H1 (cell line): ENCODE measurements at regions not wholly inside any gene's neighbourhood (a gene's known extent, or its start where the extent isn't known, plus 50 kb on each side); places are given as distances from the start of the nearest gene placed in this dataset.

ENCODE experiments used
- CTCF ChIA-PET: fragments of 300-600 bp; sonication (Branson Sonifier 250); formaldehyde crosslinking; loops from one replicate; lab custom pipeline; 2021; ENCODE audit not compliant: partially characterized antibody; lab: Charles Lee
- POLR2A ChIA-PET: fragments of 300-600 bp; sonication (Branson Sonifier 250); formaldehyde crosslinking; loops from one replicate; lab custom pipeline; 2021; ENCODE audit warnings: inconsistent platforms; ENCODE audit not compliant: partially characterized antibody; lab: Charles Lee
- DNase-seq, 2 experiments: peaks; one replicate each; pipeline versions ENCODE4 v3.0.0 to v3.0.0-alpha.2; 2010 to 2022; ENCODE audit warnings: low spot score in 2 of 2, low read depth in 1 of 2, mixed read lengths in 1 of 2
- FAIRE-seq: peaks from 2 replicates; lab custom pipeline; 2011; peaks lifted over from hg19 to GRCh38; lab: Jason Lieb, UNC
- H2AFZ ChIP-seq: 2 replicates; pipeline ENCODE4 v1.8.1; 2012; ENCODE audit warnings: low read length, inconsistent platforms
- H2AK5ac ChIP-seq: 2 replicates; pipeline ENCODE4 v1.6.1; 2013; ENCODE audit warnings: low read depth, low read length
- H2BK120ac ChIP-seq: replicated peaks from 2 replicates; pipeline ENCODE3; 2013; ENCODE audit warnings: low read depth, low read length, inconsistent platforms
- H2BK12ac ChIP-seq: 2 replicates; pipeline ENCODE4 v1.6.1; 2013; ENCODE audit warnings: low read depth, low read length
- H2BK15ac ChIP-seq: 2 replicates; pipeline ENCODE4 v1.6.1; 2013; ENCODE audit warnings: low read length
- H2BK20ac ChIP-seq: 2 replicates; pipeline ENCODE4 v1.6.1; 2013; ENCODE audit warnings: low read length
- H2BK5ac ChIP-seq: 2 replicates; pipeline ENCODE4 v1.6.1; 2013; ENCODE audit warnings: low read depth, low read length
- H3K14ac ChIP-seq: 2 replicates; pipeline ENCODE4 v1.6.1; 2013; ENCODE audit warnings: inconsistent platforms; ENCODE audit not compliant: insufficient read length
- H3K18ac ChIP-seq: 2 replicates; pipeline ENCODE4 v1.6.1; 2013; ENCODE audit warnings: low read length; ENCODE audit errors: extremely low read depth
- H3K23ac ChIP-seq: 2 replicates; pipeline ENCODE4 v1.6.1; 2013; ENCODE audit warnings: inconsistent platforms; ENCODE audit not compliant: insufficient read length
- H3K23me2 ChIP-seq: 2 replicates; pipeline ENCODE4 v1.6.1; 2013; ENCODE audit warnings: low read depth, low read length
- H3K27ac ChIP-seq: 2 replicates; pipeline ENCODE4 v1.6.1; 2011; ENCODE audit warnings: low read depth, low read length, inconsistent platforms
- H3K27me3 ChIP-seq, 4 experiments: replicated peaks in 1 of 4; 1 replicate in 1 of 4; 2 replicates in 3 of 4; pipeline versions ENCODE4 v1.6.1 to v1.8.1; 2011 to 2013; ENCODE audit warnings: low read length in 3 of 4, mild to moderate bottlenecking in 3 of 4, inconsistent platforms in 2 of 4, mixed read lengths in 2 of 4, moderate library complexity in 1 of 4; ENCODE audit not compliant: control insufficient read depth in 3 of 4, insufficient read depth in 3 of 4; ENCODE audit errors: extremely low read depth in 1 of 4
- H3K36me3 ChIP-seq, 4 experiments: 2 replicates each; pipeline versions ENCODE4 v1.6.1 to v1.8.1; 2011 to 2013; ENCODE audit warnings: mild to moderate bottlenecking in 4 of 4, low read length in 3 of 4, moderate library complexity in 2 of 4, control low read depth in 1 of 4, inconsistent platforms in 1 of 4; ENCODE audit not compliant: insufficient read depth in 4 of 4, control insufficient read depth in 2 of 4
- H3K4ac ChIP-seq: replicated peaks from 2 replicates; pipeline ENCODE3; 2013; ENCODE audit warnings: low read length, low read depth, mixed read lengths, inconsistent platforms; ENCODE audit not compliant: insufficient read length
- H3K4me1 ChIP-seq, 4 experiments: replicated peaks in 1 of 4; 1 replicate in 1 of 4; 2 replicates in 3 of 4; pipeline versions ENCODE4 v1.6.1 to v1.8.1; 2011 to 2013; ENCODE audit warnings: low read length in 3 of 4, inconsistent platforms in 2 of 4, mixed read lengths in 1 of 4; ENCODE audit not compliant: insufficient read depth in 4 of 4, control insufficient read depth in 3 of 4
- H3K4me2 ChIP-seq, 2 experiments: 2 replicates each; pipeline versions ENCODE4 v1.6.1 to v1.8.1; 2011 to 2013; ENCODE audit warnings: low read depth in 2 of 2, low read length in 2 of 2, control low read depth in 1 of 2, inconsistent platforms in 1 of 2, mild to moderate bottlenecking in 1 of 2; ENCODE audit not compliant: insufficient read depth in 1 of 2
- H3K4me3 ChIP-seq, 4 experiments: fragments of 200-600, 300-600 bp in 1 of 4; sonication (generic), shearing (Covaris generic), sonication (Bioruptor Twin) in 1 of 4; 2 replicates each; pipeline versions ENCODE4 v1.5.1 to v1.8.1; 2011 to 2016; ENCODE audit warnings: low read length in 4 of 4, low read depth in 3 of 4, control low read depth in 2 of 4, inconsistent platforms in 2 of 4, mild to moderate bottlenecking in 2 of 4, mixed read lengths in 1 of 4, moderate library complexity in 1 of 4; ENCODE audit not compliant: insufficient read depth in 2 of 4; ENCODE audit errors: extremely low read depth in 1 of 4
- H3K56ac ChIP-seq: replicated peaks from 2 replicates; pipeline ENCODE3; 2013; ENCODE audit warnings: low read depth, mild to moderate bottlenecking, mixed read lengths, low read length, inconsistent platforms; ENCODE audit not compliant: insufficient read length
- H3K79me1 ChIP-seq: 2 replicates; pipeline ENCODE4 v1.6.1; 2013; ENCODE audit warnings: low read depth, low read length, control low read depth
- H3K79me2 ChIP-seq, 2 experiments: 2 replicates each; pipeline versions ENCODE4 v1.6.1 to v1.8.1; 2012 to 2013; ENCODE audit warnings: low read length in 2 of 2, mild to moderate bottlenecking in 2 of 2, inconsistent platforms in 1 of 2; ENCODE audit not compliant: insufficient read depth in 2 of 2, control insufficient read depth in 1 of 2
- H3K9ac ChIP-seq, 4 experiments: replicated peaks in 1 of 4; 1 replicate in 1 of 4; 2 replicates in 3 of 4; pipeline versions ENCODE4 v1.6.1 to v1.8.1; 2011 to 2013; ENCODE audit warnings: low read depth in 3 of 4, low read length in 3 of 4, control low read depth in 2 of 4, mild to moderate bottlenecking in 2 of 4, moderate library complexity in 2 of 4, inconsistent platforms in 1 of 4; ENCODE audit errors: extremely low read depth in 1 of 4
- H3K9me3 ChIP-seq, 2 experiments: 2 replicates each; pipeline versions ENCODE4 v1.6.1 to v1.8.1; 2012 to 2013; ENCODE audit warnings: mild to moderate bottlenecking in 2 of 2, moderate library complexity in 2 of 2, control low read depth in 1 of 2, inconsistent platforms in 1 of 2, low read depth in 1 of 2, low read length in 1 of 2, mixed read lengths in 1 of 2; ENCODE audit not compliant: insufficient read depth in 2 of 2
- H4K20me1 ChIP-seq, 2 experiments: replicated peaks in 1 of 2; 2 replicates each; pipeline versions ENCODE3 to v1.8.1; 2011 to 2013; ENCODE audit warnings: inconsistent platforms in 2 of 2, low read length in 2 of 2, mild to moderate bottlenecking in 1 of 2; ENCODE audit not compliant: insufficient read depth in 2 of 2, control insufficient read depth in 1 of 2
- H4K5ac ChIP-seq: 2 replicates; pipeline ENCODE4 v1.6.1; 2013; ENCODE audit warnings: low read length, low read depth, mixed read lengths, inconsistent platforms; ENCODE audit not compliant: insufficient read length
- H4K8ac ChIP-seq: 2 replicates; pipeline ENCODE4 v1.8.0; 2013; ENCODE audit warnings: mild to moderate bottlenecking, moderate library complexity, low read length, inconsistent platforms; ENCODE audit not compliant: insufficient read depth; ENCODE audit errors: extremely low read depth
- H4K91ac ChIP-seq: replicated peaks from 2 replicates; pipeline ENCODE3; 2013; ENCODE audit warnings: low read length, mixed read lengths, inconsistent platforms; ENCODE audit not compliant: insufficient read length
- ASH2L ChIP-seq: fragments of 200-600, 300-600 bp; sonication (generic); IDR thresholded peaks from one replicate; pipeline ENCODE4 v1.7.1; 2017; ENCODE audit warnings: low read length
- BACH1 ChIP-seq: IDR thresholded peaks from 2 replicates; pipeline ENCODE4 v1.6.1; 2012; ENCODE audit warnings: low read length, improper control_type of control experiment
- EGR1 ChIP-seq: IDR thresholded peaks from 2 replicates; pipeline ENCODE4 v1.6.1; 2011; ENCODE audit warnings: low read depth, low read length, borderline replicate concordance
- MAFK ChIP-seq: IDR thresholded peaks from 2 replicates; pipeline ENCODE4 v1.6.1; 2012; ENCODE audit warnings: low read depth, mild to moderate bottlenecking, improper control_type of control experiment, low read length
- SIRT6 ChIP-seq: IDR thresholded peaks from one replicate; pipeline ENCODE4 v1.7.1; 2012; ENCODE audit warnings: low read length, inconsistent platforms
- SP1 ChIP-seq: IDR thresholded peaks from 2 replicates; pipeline ENCODE4 v1.6.1; 2011; ENCODE audit warnings: low read depth, low read length
- TAF7 ChIP-seq: optimal IDR thresholded peaks from 2 replicates; pipeline ENCODE3; 2011; ENCODE audit warnings: low read depth, mild to moderate bottlenecking, inconsistent platforms, low read length, moderate library complexity, borderline replicate concordance
- TCF12 ChIP-seq: IDR thresholded peaks from 2 replicates; pipeline ENCODE4 v1.6.1; 2011; ENCODE audit warnings: low read depth, mild to moderate bottlenecking, low read length
- TEAD4 ChIP-seq: IDR thresholded peaks from 2 replicates; pipeline ENCODE4 v1.6.1; 2012; ENCODE audit warnings: low read depth, low read length, inconsistent platforms, mixed read lengths
- ZNF274 ChIP-seq: IDR thresholded peaks from 2 replicates; pipeline ENCODE4 v1.7.0; 2012; ENCODE audit warnings: low read length, borderline replicate concordance; ENCODE audit errors: extremely low read depth
- WGBS, 2 experiments: shearing (Covaris generic) in 1 of 2; methylation state at CpG; one replicate each; pipeline versions ENCODE4 v1.1.6 to v1.1.7; 2013 to 2015; ENCODE audit warnings: low lambda C conversion rate in 2 of 2, mixed read lengths in 2 of 2, inconsistent platforms in 1 of 2, low coverage in 1 of 2, missing lambda C conversion rate in 1 of 2; ENCODE audit not compliant: insufficient replicate concordance in 2 of 2, insufficient coverage in 1 of 2, insufficient read length in 1 of 2; ENCODE audit errors: extremely low coverage in 1 of 2, missing lambda C conversion rate in 1 of 2; 5-methylcytosine and 5-hydroxymethylcytosine counted together
- TF ChIP-seq, protein P1 (sequence below): IDR thresholded peaks from 2 replicates; pipeline ENCODE4 v1.6.1; 2011; ENCODE audit warnings: low read length, improper control_type of control experiment
- TF ChIP-seq, protein P2 (sequence below), 3 experiments: IDR thresholded peaks; 1 replicate in 2 of 3; 2 replicates in 1 of 3; pipeline versions ENCODE4 v1.5.1 to v1.6.1; 2011; ENCODE audit warnings: low read length in 3 of 3, mild to moderate bottlenecking in 3 of 3, inconsistent platforms in 2 of 3, low read depth in 1 of 3, moderate library complexity in 1 of 3; ENCODE audit not compliant: insufficient read depth in 1 of 3; ENCODE audit errors: control extremely low read depth in 1 of 3

GRCh38 chr3:168933614-168934013 is 729.9 kb downstream of the MECOM start:
- POLR2A ChIA-PET, result no interaction called here
- no peak overlapping the region for H2BK5ac ChIP-seq
- WGBS, 2 experiments, result 94% methylated on average over 5 of the region's 5 CpGs; no CpG with 5 or more reads in 1 of the 2 experiments
- H2BK120ac ChIP-seq, result no peak overlapping the region
- H3K23ac ChIP-seq, result no peak overlapping the region
- H2BK12ac ChIP-seq, result no peak overlapping the region
- H3K56ac ChIP-seq, result no peak overlapping the region
- no peak overlapping the region for H3K18ac ChIP-seq
- H3K36me3 ChIP-seq, result peaks cover 0 to 3% (median 0%) of the 10 kb centered on the region in 4 experiments; a peak in 1 of 8 replicates
- DNase-seq (no peak), FAIRE-seq (no peak)
- H2AK5ac ChIP-seq, result no peak overlapping the region
- peaks cover 2% of the 10 kb centered on the region; the same call in 1 of the 2 replicates for H3K23me2 ChIP-seq
- H3K9me3 ChIP-seq, result peaks cover 7 to 10% of the 10 kb centered on the region in 2 experiments; a peak in 2 of 4 replicates
- H3K4ac ChIP-seq, result no peak overlapping the region
- H3K4me3 ChIP-seq, result no peak overlapping the region
- no peak overlapping the region for H4K5ac ChIP-seq
- no peak overlapping the region for H4K91ac ChIP-seq
- no peaks in the 10 kb centered on the region for H3K79me2 ChIP-seq
- no peak overlapping the region for H2BK15ac ChIP-seq
- H4K20me1 ChIP-seq, result no peaks in the 10 kb centered on the region
- no peaks in the 10 kb centered on the region for H3K4me1 ChIP-seq
- H3K4me2 ChIP-seq, result no peak overlapping the region
- CTCF ChIA-PET, result interaction anchor here (1.4 kb wide), 1 partner anchor 10 kb away, joined by 4 read pairs; no protein-coding TSS in a partner anchor
- H3K79me1 ChIP-seq, result no peaks in the 10 kb centered on the region
- no peaks in the 10 kb centered on the region for H3K27me3 ChIP-seq
- no peak overlapping the region for H3K9ac ChIP-seq
- H3K14ac ChIP-seq, result no peak overlapping the region
- H3K27ac ChIP-seq, result no peak overlapping the region
- H2BK20ac ChIP-seq, result no peak overlapping the region
- H4K8ac ChIP-seq, result no peak overlapping the region
- H2AFZ ChIP-seq, result no peak overlapping the region
- TF ChIP-seq EGR1 (no peak), TEAD4 (no peak), SP1 (no peak), BACH1 (no peak), TAF7 (no peak), MAFK (no peak), ZNF274 (no peak), TCF12 (no peak), SIRT6 (no peak), ASH2L (no peak)
- TF ChIP-seq, protein P1, sequence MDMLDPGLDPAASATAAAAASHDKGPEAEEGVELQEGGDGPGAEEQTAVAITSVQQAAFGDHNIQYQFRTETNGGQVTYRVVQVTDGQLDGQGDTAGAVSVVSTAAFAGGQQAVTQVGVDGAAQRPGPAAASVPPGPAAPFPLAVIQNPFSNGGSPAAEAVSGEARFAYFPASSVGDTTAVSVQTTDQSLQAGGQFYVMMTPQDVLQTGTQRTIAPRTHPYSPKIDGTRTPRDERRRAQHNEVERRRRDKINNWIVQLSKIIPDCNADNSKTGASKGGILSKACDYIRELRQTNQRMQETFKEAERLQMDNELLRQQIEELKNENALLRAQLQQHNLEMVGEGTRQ, result no peak
- TF ChIP-seq, protein P2, sequence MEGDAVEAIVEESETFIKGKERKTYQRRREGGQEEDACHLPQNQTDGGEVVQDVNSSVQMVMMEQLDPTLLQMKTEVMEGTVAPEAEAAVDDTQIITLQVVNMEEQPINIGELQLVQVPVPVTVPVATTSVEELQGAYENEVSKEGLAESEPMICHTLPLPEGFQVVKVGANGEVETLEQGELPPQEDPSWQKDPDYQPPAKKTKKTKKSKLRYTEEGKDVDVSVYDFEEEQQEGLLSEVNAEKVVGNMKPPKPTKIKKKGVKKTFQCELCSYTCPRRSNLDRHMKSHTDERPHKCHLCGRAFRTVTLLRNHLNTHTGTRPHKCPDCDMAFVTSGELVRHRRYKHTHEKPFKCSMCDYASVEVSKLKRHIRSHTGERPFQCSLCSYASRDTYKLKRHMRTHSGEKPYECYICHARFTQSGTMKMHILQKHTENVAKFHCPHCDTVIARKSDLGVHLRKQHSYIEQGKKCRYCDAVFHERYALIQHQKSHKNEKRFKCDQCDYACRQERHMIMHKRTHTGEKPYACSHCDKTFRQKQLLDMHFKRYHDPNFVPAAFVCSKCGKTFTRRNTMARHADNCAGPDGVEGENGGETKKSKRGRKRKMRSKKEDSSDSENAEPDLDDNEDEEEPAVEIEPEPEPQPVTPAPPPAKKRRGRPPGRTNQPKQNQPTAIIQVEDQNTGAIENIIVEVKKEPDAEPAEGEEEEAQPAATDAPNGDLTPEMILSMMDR (IDR thresholded peaks at IDR 0.05; ENCODE audit: control extremely low read depth in 1 of 3, insufficient read depth in 1 of 3, low read depth in 1 of 3, low read length in 3 of 3), result no peak
